Caco-2 (cell line): ENCODE measurements at regions not wholly inside any gene's neighbourhood (a gene's known extent, or its start where the extent isn't known, plus 50 kb on each side); places are given as distances from the start of the nearest gene placed in this dataset.

Experiments used
- BruUV-seq: library from RNA; stranded (reverse); fragments of 400-500 nt; replicated peaks from 2 replicates; lab custom pipeline; 2021; lab: Mats Ljungman, UMichigan
- CTCF ChIA-PET: fragments of 300-600 bp; sonication (Branson Sonifier 250); formaldehyde crosslinking; loops from one replicate; lab custom pipeline; 2022; ENCODE audit warnings: antibody characterized with exemption; lab: Charles Lee
- POLR2A ChIA-PET: fragments of 300-600 bp; sonication (Branson Sonifier 250); formaldehyde crosslinking; loops from one replicate; lab custom pipeline; 2022; ENCODE audit warnings: antibody characterized with exemption; lab: Charles Lee
- DNase-seq, 2 experiments: peaks; one replicate each; pipeline versions ENCODE4 v3.0.0 to v3.0.0-alpha.2; 2020 to 2022
- H3K27me3 ChIP-seq: replicated peaks from 2 replicates; pipeline ENCODE4 v1.6.0; 2011; ENCODE audit warnings: low read length; ENCODE audit not compliant: control insufficient read depth, insufficient read depth
- H3K36me3 ChIP-seq: 2 replicates; pipeline ENCODE4 v1.5.1; 2011; ENCODE audit warnings: low read length; ENCODE audit not compliant: control insufficient read depth, insufficient read depth
- H3K4me1 ChIP-seq: fragments of 250-450 bp; sonication (Bioruptor Pico); 2 replicates; pipeline ENCODE4 v1.5.1; 2020; ENCODE audit warnings: mild to moderate bottlenecking
- H3K4me3 ChIP-seq: 2 replicates; pipeline ENCODE4 v1.5.1; 2011; ENCODE audit warnings: low read depth, mild to moderate bottlenecking, control low read depth, low read length
- H3K9me3 ChIP-seq: fragments of 250-450 bp; sonication (Bioruptor Pico); 2 replicates; pipeline ENCODE4 v1.5.1; 2020; ENCODE audit warnings: mild to moderate bottlenecking, moderate library complexity
- H3K27ac Mint-ChIP-seq: one replicate; pipeline ENCODE4 v1.8.0; 2022; ENCODE audit warnings: mixed read lengths; ENCODE audit not compliant: unreplicated experiment
- H3K27me3 Mint-ChIP-seq: one replicate; pipeline ENCODE4 v1.8.0; 2022; ENCODE audit warnings: mixed read lengths; ENCODE audit not compliant: insufficient read depth, unreplicated experiment
- H3K36me3 Mint-ChIP-seq: one replicate; pipeline ENCODE4 v1.8.0; 2022; ENCODE audit warnings: mild to moderate bottlenecking, mixed read lengths; ENCODE audit not compliant: insufficient read depth, unreplicated experiment
- H3K4me1 Mint-ChIP-seq: one replicate; pipeline ENCODE4 v1.8.0; 2022; ENCODE audit warnings: low read depth, mixed read lengths; ENCODE audit not compliant: unreplicated experiment
- H3K4me3 Mint-ChIP-seq: one replicate; pipeline ENCODE4 v1.8.0; 2022; ENCODE audit warnings: mild to moderate bottlenecking, moderate library complexity, mixed read lengths; ENCODE audit not compliant: unreplicated experiment
- H3K9me3 Mint-ChIP-seq: one replicate; pipeline ENCODE4 v1.8.0; 2022; ENCODE audit warnings: mixed read lengths; ENCODE audit not compliant: unreplicated experiment
- intact Hi-C: fragments of 100-400 bp; cut with micrococcal nuclease; formaldehyde crosslinking; loops from one replicate; pipeline ENCODE4 v1.10.0; 2022; ENCODE audit not compliant: unreplicated experiment
- TF ChIP-seq, protein P1 (sequence below), 2 experiments: fragments of 200-600 bp in 1 of 2; IDR thresholded peaks; 1 replicate in 1 of 2; 2 replicates in 1 of 2; pipeline versions ENCODE4 v1.5.1 to v1.8.0; 2011 to 2022; ENCODE audit warnings: antibody characterized with exemption in 1 of 2, control low read depth in 1 of 2, inconsistent platforms in 1 of 2, low read depth in 1 of 2, low read length in 1 of 2, mild to moderate bottlenecking in 1 of 2, moderate library complexity in 1 of 2; ENCODE audit not compliant: insufficient read depth in 1 of 2, severe bottlenecking in 1 of 2, unreplicated experiment in 1 of 2

- DNase-seq = no peak
- no peaks in the 10 kb centered on the region for H3K9me3 ChIP-seq
- no peaks in the 10 kb centered on the region for H3K36me3 ChIP-seq
- intact Hi-C loops = no loop called here
- H3K4me1 ChIP-seq = no peaks in the 10 kb centered on the region; the same call in none of the 2 replicates
- Mint-ChIP-seq H3K36me3 (no peaks in the 10 kb centered on the region), H3K9me3 (no peaks in the 10 kb centered on the region), H3K4me3 (no peak overlapping the region), H3K27me3 (no peaks in the 10 kb centered on the region), H3K4me1 (peaks cover 12% of the 10 kb centered on the region), H3K27ac (no peak overlapping the region)
- no peak overlapping the region for H3K4me3 ChIP-seq
- no peaks in the 10 kb centered on the region for H3K27me3 ChIP-seq
- ChIA-PET CTCF (no interaction called here), POLR2A (no interaction called here)
- TF ChIP-seq, protein P1, sequence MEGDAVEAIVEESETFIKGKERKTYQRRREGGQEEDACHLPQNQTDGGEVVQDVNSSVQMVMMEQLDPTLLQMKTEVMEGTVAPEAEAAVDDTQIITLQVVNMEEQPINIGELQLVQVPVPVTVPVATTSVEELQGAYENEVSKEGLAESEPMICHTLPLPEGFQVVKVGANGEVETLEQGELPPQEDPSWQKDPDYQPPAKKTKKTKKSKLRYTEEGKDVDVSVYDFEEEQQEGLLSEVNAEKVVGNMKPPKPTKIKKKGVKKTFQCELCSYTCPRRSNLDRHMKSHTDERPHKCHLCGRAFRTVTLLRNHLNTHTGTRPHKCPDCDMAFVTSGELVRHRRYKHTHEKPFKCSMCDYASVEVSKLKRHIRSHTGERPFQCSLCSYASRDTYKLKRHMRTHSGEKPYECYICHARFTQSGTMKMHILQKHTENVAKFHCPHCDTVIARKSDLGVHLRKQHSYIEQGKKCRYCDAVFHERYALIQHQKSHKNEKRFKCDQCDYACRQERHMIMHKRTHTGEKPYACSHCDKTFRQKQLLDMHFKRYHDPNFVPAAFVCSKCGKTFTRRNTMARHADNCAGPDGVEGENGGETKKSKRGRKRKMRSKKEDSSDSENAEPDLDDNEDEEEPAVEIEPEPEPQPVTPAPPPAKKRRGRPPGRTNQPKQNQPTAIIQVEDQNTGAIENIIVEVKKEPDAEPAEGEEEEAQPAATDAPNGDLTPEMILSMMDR (IDR thresholded peaks at IDR 0.05; ENCODE audit: insufficient read depth in 1 of 2, low read depth in 1 of 2, low read length in 1 of 2, severe bottlenecking in 1 of 2, unreplicated experiment in 1 of 2) = no peak
- no TSS peak for BruUV-seq
These were observed 110.9 kb upstream of the TPM1 start for GRCh38 chr15:62931650-62932049.

DNA sequence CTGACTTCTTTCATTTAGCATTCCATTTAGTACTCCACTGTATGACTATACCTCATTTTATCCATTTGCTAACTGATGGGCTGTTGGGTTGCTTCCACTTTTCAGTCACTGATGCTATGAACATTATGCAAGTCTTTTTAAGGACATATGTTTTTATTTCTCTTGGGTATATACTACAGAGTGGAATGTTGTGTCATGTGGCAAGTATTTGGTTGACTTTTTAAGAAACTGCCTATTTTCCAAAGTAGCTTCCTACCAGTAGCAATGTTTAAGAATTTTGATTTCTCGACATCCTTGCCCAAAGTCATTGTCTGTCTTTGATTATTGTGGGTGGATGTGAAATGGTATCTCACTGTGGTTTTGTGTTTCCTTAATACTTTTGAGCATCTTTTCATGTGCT lies 110.1 kb upstream of the TPM1 start:
- no TSS peak for BruUV-seq
- no peaks in the 10 kb centered on the region for H3K27me3 ChIP-seq
- no peaks in the 10 kb centered on the region for H3K27me3 Mint-ChIP-seq
- intact Hi-C loops = no loop called here
- no peak for DNase-seq
- POLR2A ChIA-PET = no interaction called here
- no peaks in the 10 kb centered on the region for H3K36me3 Mint-ChIP-seq
- H3K36me3 ChIP-seq = no peaks in the 10 kb centered on the region
- H3K4me1 ChIP-seq = no peaks in the 10 kb centered on the region; the same call in none of the 2 replicates
- no peaks in the 10 kb centered on the region for H3K9me3 Mint-ChIP-seq
- no peak overlapping the region for H3K27ac Mint-ChIP-seq
- H3K4me3 Mint-ChIP-seq = no peak overlapping the region
- no peak overlapping the region for H3K4me3 ChIP-seq
- CTCF ChIA-PET = no interaction called here
- peaks cover 12% of the 10 kb centered on the region for H3K4me1 Mint-ChIP-seq
- H3K9me3 ChIP-seq = no peaks in the 10 kb centered on the region
- TF ChIP-seq, protein P1 (IDR thresholded peaks at IDR 0.05; ENCODE audit: insufficient read depth in 1 of 2, low read depth in 1 of 2, low read length in 1 of 2, severe bottlenecking in 1 of 2, unreplicated experiment in 1 of 2) = no peak

DNA sequence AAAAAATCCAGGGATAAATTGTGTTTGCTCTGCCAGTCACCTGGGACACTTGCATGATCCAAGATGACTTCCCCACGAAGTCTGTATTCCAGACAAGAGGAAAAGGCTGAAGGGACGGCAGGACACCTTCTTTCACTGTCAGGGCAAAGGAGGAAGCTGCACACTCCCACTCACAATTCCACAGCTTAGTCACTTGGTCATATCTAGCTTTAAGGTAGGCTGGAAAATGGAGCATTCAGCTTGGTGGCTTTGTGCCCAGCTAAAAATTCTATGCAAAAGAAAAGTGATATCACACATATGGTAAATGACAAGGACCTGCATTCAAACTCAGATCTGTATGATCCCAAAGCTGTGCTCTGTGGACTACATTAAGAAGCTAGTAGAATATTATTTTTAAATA lies 109.2 kb upstream of the TPM1 start:
- intact Hi-C loops = no loop called here
- no peaks in the 10 kb centered on the region for H3K27me3 ChIP-seq
- ChIA-PET CTCF (no interaction called here), POLR2A (no interaction called here)
- H3K4me3 ChIP-seq = no peak overlapping the region
- peaks cover 5% of the 10 kb centered on the region for H3K4me1 Mint-ChIP-seq
- H3K4me1 ChIP-seq = no peaks in the 10 kb centered on the region; the same call in none of the 2 replicates
- no peak overlapping the region for H3K4me3 Mint-ChIP-seq
- no TSS peak for BruUV-seq
- TF ChIP-seq, protein P1 (IDR thresholded peaks at IDR 0.05; ENCODE audit: insufficient read depth in 1 of 2, low read depth in 1 of 2, low read length in 1 of 2, severe bottlenecking in 1 of 2, unreplicated experiment in 1 of 2) = no peak
- DNase-seq = no peak
- no peaks in the 10 kb centered on the region for H3K36me3 Mint-ChIP-seq
- H3K27me3 Mint-ChIP-seq = no peaks in the 10 kb centered on the region
- no peak overlapping the region for H3K27ac Mint-ChIP-seq
- no peaks in the 10 kb centered on the region for H3K9me3 ChIP-seq
- no peaks in the 10 kb centered on the region for H3K36me3 ChIP-seq
- H3K9me3 Mint-ChIP-seq = no peaks in the 10 kb centered on the region
